ENCODE measurements at regions not wholly inside any gene's neighbourhood (a gene's known extent, or its start where the extent isn't known, plus 50 kb on each side); places are given as distances from the start of the nearest gene placed in this dataset.

GRCh38 chr14:97070259-97070658, 273.1 kb downstream of the VRK1 start:
- TF ChIP-seq POLR2A (IDR thresholded peaks at IDR 0.05; ENCODE audit: low read depth, low read length) (no peak), SPI1 (IDR thresholded peaks at IDR 0.05; ENCODE audit: low read depth, low read length) (no peak), POLR2AphosphoS5 (IDR thresholded peaks at IDR 0.05; ENCODE audit: low read depth, low read length) (no peak)

Data from GM12891 (cell line).